ENCODE measurements at regions not wholly inside any gene's neighbourhood (a gene's known extent, or its start where the extent isn't known, plus 50 kb on each side); places are given as distances from the start of the nearest gene placed in this dataset.

DNA sequence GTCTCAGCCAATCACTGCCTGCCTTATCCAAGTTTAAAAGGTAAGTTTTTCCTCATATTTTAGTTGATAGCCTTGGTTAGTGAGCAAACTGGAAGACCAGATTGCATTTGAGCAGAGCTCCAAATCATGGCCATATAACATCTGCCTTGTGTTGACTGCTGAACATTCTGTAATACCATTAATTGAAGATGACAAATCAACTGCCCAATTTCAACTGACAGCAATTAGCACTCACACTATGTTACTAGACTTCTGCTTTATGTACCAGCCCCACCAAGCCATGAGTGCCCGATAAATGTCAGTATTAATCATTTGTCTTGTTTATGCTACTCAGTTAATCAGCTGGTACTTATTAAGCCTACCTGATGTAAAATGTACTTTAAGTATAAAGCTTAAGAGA, 83.1 kb downstream of the CGGBP1 start:
- no peak for DNase-seq (ENCODE audit: low spot score)
- no TSS peak for BruUV-seq (replicated peaks)
- Histone ChIP-seq H3K4me1 (ENCODE audit: insufficient read depth, low read length, poor library complexity, severe bottlenecking) (peaks cover 16% of the 10 kb centered on the region), H3K27me3 (replicated peaks; ENCODE audit: insufficient read depth, low read depth, low read length, poor library complexity) (no peaks in the 10 kb centered on the region), H3K27ac (ENCODE audit: low read depth, low read length, poor library complexity, severe bottlenecking) (no peak overlapping the region), H3K9me3 (ENCODE audit: low read depth, low read length, poor library complexity, severe bottlenecking) (peaks cover 15% of the 10 kb centered on the region), H3K36me3 (ENCODE audit: insufficient read depth, low read length, poor library complexity, severe bottlenecking) (peaks cover 7% of the 10 kb centered on the region), H3K4me3 (ENCODE audit: low read depth, low read length, poor library complexity, severe bottlenecking) (no peak overlapping the region)
- CTCF ChIA-PET = no interaction called here
- TF ChIP-seq, protein P1, sequence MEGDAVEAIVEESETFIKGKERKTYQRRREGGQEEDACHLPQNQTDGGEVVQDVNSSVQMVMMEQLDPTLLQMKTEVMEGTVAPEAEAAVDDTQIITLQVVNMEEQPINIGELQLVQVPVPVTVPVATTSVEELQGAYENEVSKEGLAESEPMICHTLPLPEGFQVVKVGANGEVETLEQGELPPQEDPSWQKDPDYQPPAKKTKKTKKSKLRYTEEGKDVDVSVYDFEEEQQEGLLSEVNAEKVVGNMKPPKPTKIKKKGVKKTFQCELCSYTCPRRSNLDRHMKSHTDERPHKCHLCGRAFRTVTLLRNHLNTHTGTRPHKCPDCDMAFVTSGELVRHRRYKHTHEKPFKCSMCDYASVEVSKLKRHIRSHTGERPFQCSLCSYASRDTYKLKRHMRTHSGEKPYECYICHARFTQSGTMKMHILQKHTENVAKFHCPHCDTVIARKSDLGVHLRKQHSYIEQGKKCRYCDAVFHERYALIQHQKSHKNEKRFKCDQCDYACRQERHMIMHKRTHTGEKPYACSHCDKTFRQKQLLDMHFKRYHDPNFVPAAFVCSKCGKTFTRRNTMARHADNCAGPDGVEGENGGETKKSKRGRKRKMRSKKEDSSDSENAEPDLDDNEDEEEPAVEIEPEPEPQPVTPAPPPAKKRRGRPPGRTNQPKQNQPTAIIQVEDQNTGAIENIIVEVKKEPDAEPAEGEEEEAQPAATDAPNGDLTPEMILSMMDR (conservative IDR thresholded peaks at IDR 0.05; ENCODE audit: low read depth, low read length) = no peak
- no peak for TF ChIP-seq EZH2 (IDR thresholded peaks at IDR 0.05; ENCODE audit: borderline replicate concordance, low read depth, low read length, poor library complexity, severe bottlenecking)
- POLR2A ChIA-PET (ENCODE audit: low non-redundant PET) = interaction anchor here (0.5 kb wide), 1 partner anchor 29 kb away, joined by 3 read pairs; no protein-coding TSS in a partner anchor
- intact Hi-C loops (cut with micrococcal nuclease; ENCODE audit: unreplicated experiment) = no loop called here

DNA sequence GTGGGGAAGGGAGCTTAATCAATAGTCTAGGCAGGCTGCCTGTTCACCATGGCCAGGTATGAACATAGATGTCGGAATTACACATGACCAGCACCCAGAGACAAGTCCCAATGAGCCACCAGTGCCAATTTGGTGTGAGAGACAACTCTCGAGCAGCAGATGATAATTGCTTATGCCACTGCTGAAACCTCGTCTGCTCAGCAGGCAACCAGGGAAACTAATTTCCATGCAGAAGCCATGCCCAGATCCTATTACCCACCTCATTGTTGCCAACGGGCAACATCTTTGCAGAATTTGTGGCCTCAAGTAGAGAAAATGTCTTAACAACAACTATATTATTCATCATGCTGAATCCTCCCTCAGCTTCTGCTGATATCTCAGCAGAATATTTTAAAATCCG, 84.9 kb downstream of the CGGBP1 start:
- Histone ChIP-seq H3K36me3 (ENCODE audit: insufficient read depth, low read length, poor library complexity, severe bottlenecking) (no peaks in the 10 kb centered on the region), H3K27ac (ENCODE audit: low read depth, low read length, poor library complexity, severe bottlenecking) (peak overlapping the region; percentile 6), H3K27me3 (replicated peaks; ENCODE audit: insufficient read depth, low read depth, low read length, poor library complexity) (no peaks in the 10 kb centered on the region), H3K4me1 (ENCODE audit: insufficient read depth, low read length, poor library complexity, severe bottlenecking) (peaks cover 16% of the 10 kb centered on the region), H3K9me3 (ENCODE audit: low read depth, low read length, poor library complexity, severe bottlenecking) (no peaks in the 10 kb centered on the region), H3K4me3 (ENCODE audit: low read depth, low read length, poor library complexity, severe bottlenecking) (no peak overlapping the region)
- peak; percentile 70 for DNase-seq (ENCODE audit: low spot score)
- ChIA-PET POLR2A (ENCODE audit: low non-redundant PET) (no interaction called here), CTCF (no interaction called here)
- TF ChIP-seq EZH2 (IDR thresholded peaks at IDR 0.05; ENCODE audit: borderline replicate concordance, low read depth, low read length, poor library complexity, severe bottlenecking) = no peak
- TF ChIP-seq, protein P1 (conservative IDR thresholded peaks at IDR 0.05; ENCODE audit: low read depth, low read length) = no peak
- intact Hi-C loops (cut with micrococcal nuclease; ENCODE audit: unreplicated experiment) = no loop called here
- no TSS peak for BruUV-seq (replicated peaks)

DNA sequence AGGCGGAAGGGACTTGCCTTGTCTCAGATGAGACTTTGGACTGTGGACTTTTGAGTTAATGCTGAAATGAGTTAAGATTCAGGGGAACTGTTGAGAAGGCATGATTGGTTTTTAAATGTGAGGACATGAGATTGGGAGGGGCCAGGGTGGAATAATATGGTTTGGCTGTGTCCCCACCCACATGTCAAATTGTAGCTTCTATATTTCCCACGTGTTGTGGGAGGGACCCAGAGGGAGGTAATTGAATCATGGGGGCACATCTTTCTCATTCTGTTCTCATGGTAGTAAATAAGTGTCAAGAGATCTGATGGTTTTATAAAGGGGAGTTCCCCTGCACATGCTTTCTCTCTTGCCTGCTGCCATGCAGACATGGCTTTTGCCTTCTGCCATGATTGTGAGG, 89.2 kb downstream of the CGGBP1 start:
- no peaks in the 10 kb centered on the region for H3K36me3 ChIP-seq (ENCODE audit: insufficient read depth, low read length, poor library complexity, severe bottlenecking)
- H3K9me3 ChIP-seq (ENCODE audit: low read depth, low read length, poor library complexity, severe bottlenecking) = no peaks in the 10 kb centered on the region
- POLR2A ChIA-PET (ENCODE audit: low non-redundant PET) = no interaction called here
- intact Hi-C loops (cut with micrococcal nuclease; ENCODE audit: unreplicated experiment) = no loop called here
- no peak for DNase-seq (ENCODE audit: low spot score)
- no peak overlapping the region for H3K4me3 ChIP-seq (ENCODE audit: low read depth, low read length, poor library complexity, severe bottlenecking)
- no TSS peak for BruUV-seq (replicated peaks)
- no peaks in the 10 kb centered on the region for H3K27me3 ChIP-seq (replicated peaks; ENCODE audit: insufficient read depth, low read depth, low read length, poor library complexity)
- CTCF ChIA-PET = no interaction called here
- H3K27ac ChIP-seq (ENCODE audit: low read depth, low read length, poor library complexity, severe bottlenecking) = no peak overlapping the region
- no peak for TF ChIP-seq EZH2 (IDR thresholded peaks at IDR 0.05; ENCODE audit: borderline replicate concordance, low read depth, low read length, poor library complexity, severe bottlenecking)
- TF ChIP-seq, protein P1 (conservative IDR thresholded peaks at IDR 0.05; ENCODE audit: low read depth, low read length) = no peak
- H3K4me1 ChIP-seq (ENCODE audit: insufficient read depth, low read length, poor library complexity, severe bottlenecking) = peaks cover 6% of the 10 kb centered on the region
